GM12873 (cell line): ENCODE measurements at regions not wholly inside any gene's neighbourhood (a gene's known extent, or its start where the extent isn't known, plus 50 kb on each side); places are given as distances from the start of the nearest gene placed in this dataset.

Source experiments
- TF ChIP-seq, protein P1 (sequence below): IDR thresholded peaks from 2 replicates; pipeline ENCODE4 v1.5.1; 2012; ENCODE audit warnings: low read depth, mild to moderate bottlenecking, moderate library complexity, low read length, control low read depth; ENCODE audit not compliant: insufficient read depth; ENCODE audit errors: missing control alignments

DNA sequence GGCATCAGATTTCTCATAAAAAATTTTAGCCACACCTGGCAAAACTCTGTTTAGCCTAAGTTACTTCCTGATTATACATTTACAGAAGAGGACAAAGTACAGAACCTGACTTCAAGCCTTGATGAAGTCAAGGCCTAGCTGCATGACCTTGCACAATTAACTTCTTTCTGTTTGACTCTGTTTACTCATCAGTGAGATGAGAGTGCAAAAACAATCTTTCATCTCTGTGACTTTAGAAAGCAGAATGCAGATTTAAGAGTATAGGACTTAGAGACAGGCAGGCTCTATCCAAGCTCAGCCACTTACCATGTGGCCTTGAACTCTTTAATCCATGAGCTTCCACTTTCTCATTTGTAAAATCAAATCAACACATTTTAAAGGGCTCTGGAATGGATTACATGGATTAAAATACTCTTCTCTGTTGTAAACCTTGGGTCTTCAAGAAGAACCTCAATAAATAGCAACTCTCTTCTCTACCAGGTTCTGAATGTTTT, 1178.9 kb downstream of the FLRT2 start:
- TF ChIP-seq, protein P1, sequence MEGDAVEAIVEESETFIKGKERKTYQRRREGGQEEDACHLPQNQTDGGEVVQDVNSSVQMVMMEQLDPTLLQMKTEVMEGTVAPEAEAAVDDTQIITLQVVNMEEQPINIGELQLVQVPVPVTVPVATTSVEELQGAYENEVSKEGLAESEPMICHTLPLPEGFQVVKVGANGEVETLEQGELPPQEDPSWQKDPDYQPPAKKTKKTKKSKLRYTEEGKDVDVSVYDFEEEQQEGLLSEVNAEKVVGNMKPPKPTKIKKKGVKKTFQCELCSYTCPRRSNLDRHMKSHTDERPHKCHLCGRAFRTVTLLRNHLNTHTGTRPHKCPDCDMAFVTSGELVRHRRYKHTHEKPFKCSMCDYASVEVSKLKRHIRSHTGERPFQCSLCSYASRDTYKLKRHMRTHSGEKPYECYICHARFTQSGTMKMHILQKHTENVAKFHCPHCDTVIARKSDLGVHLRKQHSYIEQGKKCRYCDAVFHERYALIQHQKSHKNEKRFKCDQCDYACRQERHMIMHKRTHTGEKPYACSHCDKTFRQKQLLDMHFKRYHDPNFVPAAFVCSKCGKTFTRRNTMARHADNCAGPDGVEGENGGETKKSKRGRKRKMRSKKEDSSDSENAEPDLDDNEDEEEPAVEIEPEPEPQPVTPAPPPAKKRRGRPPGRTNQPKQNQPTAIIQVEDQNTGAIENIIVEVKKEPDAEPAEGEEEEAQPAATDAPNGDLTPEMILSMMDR: no peak

DNA sequence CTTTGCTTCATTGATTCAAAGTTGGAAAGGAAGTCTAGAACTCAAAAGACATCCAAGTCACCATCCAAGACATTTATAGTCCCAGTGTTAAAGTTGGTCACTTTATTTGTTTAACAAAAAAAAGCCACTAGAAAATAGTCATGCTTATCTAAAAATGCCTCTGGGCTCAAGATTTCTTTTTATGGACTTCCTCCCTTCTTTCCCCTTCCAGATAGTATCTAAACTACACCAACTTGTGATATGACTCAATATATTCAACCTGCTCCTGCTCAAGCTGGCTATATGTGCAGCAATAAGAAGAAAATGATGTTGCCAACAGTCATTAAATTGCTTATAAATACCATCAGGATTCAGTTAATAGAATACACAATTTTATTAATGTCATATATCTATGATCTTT, 1177.1 kb downstream of the FLRT2 start:
- TF ChIP-seq, protein P1: no peak

DNA sequence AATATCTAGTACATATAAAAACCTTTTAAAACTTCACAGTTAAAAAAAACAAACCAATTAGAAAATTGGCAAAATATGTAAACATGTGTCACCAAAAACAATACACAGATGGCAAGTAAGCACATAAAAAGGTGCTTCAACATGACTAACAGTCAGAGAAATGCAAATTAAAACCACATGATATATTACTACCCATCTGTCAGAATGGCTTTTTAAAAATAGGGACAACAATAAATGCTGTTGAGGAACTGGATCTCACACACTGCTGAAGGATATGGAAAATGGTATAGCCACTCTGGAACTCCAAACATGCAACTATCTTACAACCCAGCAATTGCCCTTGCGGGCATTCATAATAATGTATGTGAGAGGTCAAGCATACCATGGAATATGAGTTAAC, 1153.6 kb downstream of the FLRT2 start:
- TF ChIP-seq, protein P1: no peak

GRCh38 chr14:86675059-86675458, 1145.1 kb downstream of the FLRT2 start:
- TF ChIP-seq, protein P1: no peak

- TF ChIP-seq, protein P1: no peak
These were observed 1143.6 kb downstream of the FLRT2 start for GRCh38 chr14:86673523-86673969.

- TF ChIP-seq, protein P1: no peak
These were observed 1142.1 kb downstream of the FLRT2 start for GRCh38 chr14:86672080-86672479.

DNA sequence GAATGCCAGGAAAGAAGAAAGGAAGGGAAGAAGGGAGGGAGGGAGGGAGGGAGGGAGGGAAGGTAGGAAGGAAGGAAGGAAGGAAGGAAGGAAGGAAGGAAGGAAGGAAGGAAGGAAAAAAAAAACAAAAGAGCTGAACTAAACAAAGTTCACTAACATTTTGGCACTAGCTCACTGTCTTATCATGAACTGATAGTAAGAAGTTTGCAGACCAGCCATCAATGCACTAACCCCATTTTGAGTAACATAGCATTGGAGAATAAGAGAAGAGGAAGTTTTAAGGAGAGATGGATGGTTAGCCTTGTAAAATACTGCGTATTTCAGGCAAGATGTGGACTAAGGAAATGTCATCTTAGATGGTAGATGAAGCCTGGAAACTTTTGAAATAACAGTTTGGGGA, 1136.0 kb downstream of the FLRT2 start:
- TF ChIP-seq, protein P1: no peak

- TF ChIP-seq, protein P1: no peak
These were observed 1132.4 kb downstream of the FLRT2 start for GRCh38 chr14:86662334-86662733.
